ENCODE measurements at regions not wholly inside any gene's neighbourhood (a gene's known extent, or its start where the extent isn't known, plus 50 kb on each side); places are given as distances from the start of the nearest gene placed in this dataset.

GRCh38 chr4:104128850-104129213 is 365.9 kb downstream of the CXXC4 start:
- TF ChIP-seq EZH2 (IDR thresholded peaks at IDR 0.05; ENCODE audit: borderline replicate concordance, insufficient read depth, low read depth, low read length, poor library complexity, severe bottlenecking) (no peak), CTCF (IDR thresholded peaks at IDR 0.05) (no peak)

Data from B cell (primary cell).